AG04449 (cell line): ENCODE measurements at regions not wholly inside any gene's neighbourhood (a gene's known extent, or its start where the extent isn't known, plus 50 kb on each side); places are given as distances from the start of the nearest gene placed in this dataset.
"Not testable (repeated sequence)": the region's sequence is repeated elsewhere in the genome, so short reads cannot be mapped to it uniquely, and the experiment has no call there.

ENCODE experiments used
- CTCF ChIA-PET: fragments of 350-600 bp; formaldehyde crosslinking; extraction: SDS; loops from one replicate; lab custom pipeline; 2021; ENCODE audit warnings: antibody characterized with exemption; lab: Yijun Ruan, JAX
- POLR2A ChIA-PET: fragments of 400-600, 350-600 bp; formaldehyde crosslinking; extraction: SDS; loops from one replicate; lab custom pipeline; 2020; ENCODE audit warnings: antibody characterized with exemption, inconsistent platforms; lab: Yijun Ruan, JAX
- DNase-seq: peaks from one replicate; pipeline ENCODE4 v3.0.0-alpha.2; 2010; ENCODE audit warnings: low read depth, low spot score
- H3K4me3 ChIP-seq: 2 replicates; pipeline ENCODE4 v1.5.1; 2011; ENCODE audit warnings: low read depth, mild to moderate bottlenecking, control low read depth, low read length
- TF ChIP-seq, protein P1 (sequence below): IDR thresholded peaks from one replicate; pipeline ENCODE4 v1.5.1; 2011; ENCODE audit warnings: mild to moderate bottlenecking, moderate library complexity, low read length, control low read depth, inconsistent platforms; ENCODE audit not compliant: insufficient read depth; ENCODE audit errors: missing control alignments

DNA sequence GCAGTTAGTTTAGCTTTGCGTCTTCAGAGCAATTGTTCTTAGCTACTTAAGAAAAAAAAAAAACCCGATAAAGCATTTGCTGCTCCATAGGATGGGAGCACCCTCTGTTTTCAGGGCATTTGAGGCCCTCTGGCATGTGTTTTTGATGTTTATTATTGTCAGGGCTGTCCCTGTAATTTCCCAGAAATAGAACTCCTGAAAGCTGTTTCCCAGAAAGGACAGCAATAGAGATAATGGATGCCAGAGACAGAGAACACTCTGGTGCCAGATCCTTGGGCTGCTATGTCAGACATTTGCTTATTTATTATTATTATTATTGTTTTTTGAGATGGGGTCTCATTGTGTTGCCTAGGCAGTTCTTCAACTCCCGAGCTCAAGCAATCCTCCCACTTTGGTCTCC, 201.3 kb downstream of the ALG10 start:
- H3K4me3 ChIP-seq = no peak overlapping the region
- CTCF ChIA-PET = no interaction called here
- no peak for DNase-seq
- TF ChIP-seq, protein P1, sequence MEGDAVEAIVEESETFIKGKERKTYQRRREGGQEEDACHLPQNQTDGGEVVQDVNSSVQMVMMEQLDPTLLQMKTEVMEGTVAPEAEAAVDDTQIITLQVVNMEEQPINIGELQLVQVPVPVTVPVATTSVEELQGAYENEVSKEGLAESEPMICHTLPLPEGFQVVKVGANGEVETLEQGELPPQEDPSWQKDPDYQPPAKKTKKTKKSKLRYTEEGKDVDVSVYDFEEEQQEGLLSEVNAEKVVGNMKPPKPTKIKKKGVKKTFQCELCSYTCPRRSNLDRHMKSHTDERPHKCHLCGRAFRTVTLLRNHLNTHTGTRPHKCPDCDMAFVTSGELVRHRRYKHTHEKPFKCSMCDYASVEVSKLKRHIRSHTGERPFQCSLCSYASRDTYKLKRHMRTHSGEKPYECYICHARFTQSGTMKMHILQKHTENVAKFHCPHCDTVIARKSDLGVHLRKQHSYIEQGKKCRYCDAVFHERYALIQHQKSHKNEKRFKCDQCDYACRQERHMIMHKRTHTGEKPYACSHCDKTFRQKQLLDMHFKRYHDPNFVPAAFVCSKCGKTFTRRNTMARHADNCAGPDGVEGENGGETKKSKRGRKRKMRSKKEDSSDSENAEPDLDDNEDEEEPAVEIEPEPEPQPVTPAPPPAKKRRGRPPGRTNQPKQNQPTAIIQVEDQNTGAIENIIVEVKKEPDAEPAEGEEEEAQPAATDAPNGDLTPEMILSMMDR = no peak
- POLR2A ChIA-PET = no interaction called here

DNA sequence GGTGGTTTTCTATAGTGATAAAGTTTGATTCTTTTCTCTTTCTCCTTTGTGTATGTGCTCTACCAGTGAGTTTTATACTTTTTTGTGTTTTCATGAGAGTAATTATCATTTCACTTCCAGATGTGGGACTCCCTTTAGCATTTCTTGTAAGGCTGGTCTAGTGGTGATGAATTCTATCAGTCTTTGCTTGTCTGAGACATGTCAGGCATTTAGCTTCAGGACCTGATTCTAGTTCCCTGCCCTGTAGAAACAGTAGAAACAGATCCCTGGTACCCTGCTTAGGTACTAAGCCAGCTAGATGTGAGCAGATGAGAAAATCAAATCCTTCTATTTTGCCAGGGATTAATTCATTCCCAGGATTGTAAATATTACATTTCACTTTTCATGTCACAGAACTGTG, 203.7 kb downstream of the ALG10 start:
- H3K4me3 ChIP-seq, DNase-seq, CTCF ChIA-PET, POLR2A ChIA-PET: not testable (repeated sequence)

DNA sequence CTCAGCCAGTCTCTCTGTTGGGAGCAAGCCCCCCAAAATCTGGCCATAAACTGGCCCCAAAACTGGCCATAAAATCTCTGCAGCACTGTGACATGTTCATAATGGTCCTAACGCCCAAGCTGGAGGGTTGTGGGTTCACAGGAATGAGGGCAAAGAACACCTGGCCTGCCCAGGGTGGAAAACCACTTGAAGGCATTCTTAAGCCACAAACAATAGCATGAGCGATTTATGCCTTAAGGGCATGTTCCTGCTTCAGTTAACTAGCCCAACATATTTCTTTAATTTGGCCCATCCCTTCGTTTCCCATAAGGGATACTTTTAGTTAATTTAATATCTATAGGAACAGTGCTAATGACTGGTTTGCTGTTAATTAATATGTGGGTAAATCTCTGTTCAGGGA, 205.8 kb downstream of the ALG10 start:
- CTCF ChIA-PET, POLR2A ChIA-PET, H3K4me3 ChIP-seq, DNase-seq: not testable (repeated sequence)

DNA sequence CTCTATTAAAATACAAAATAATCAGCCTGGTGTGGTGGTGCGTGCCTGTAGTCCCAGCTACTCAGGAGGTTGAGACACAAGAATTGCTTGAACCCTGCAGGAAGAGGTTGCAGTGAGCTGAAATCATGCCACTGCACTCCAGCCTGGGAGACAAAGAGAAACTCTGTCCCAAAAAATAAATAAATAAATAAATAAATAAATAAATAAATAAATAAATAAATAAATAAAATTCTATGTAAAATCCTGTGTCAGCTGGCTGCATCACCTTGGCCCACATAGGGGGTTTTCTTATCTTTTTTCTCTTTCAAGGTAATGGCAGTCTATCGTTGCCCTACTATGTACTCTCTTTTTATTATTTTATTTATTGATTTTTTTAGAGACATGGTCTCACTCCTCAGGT, 206.7 kb downstream of the ALG10 start:
- CTCF ChIA-PET, H3K4me3 ChIP-seq, DNase-seq, POLR2A ChIA-PET: not testable (repeated sequence)

DNA sequence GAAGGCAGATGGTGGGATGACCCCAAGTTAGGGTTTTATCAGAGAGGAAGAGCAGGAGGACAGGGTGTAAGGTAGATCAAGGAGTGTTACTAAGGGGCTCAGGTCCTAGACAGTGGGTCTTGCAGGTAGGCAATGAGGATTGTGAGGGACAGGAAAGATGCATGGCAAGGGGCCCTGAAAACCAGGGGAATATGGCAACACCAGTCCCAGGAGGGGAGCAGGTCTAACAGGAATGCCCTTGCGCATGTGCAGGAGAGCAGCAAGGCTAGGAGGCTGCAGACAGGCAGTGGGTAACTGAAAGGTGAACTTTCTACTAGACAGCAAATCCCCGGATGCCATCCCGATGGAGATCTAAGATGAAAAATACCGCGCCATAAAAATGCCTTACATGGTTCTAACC, 211.3 kb downstream of the ALG10 start:
- CTCF ChIA-PET = no interaction called here
- TF ChIP-seq, protein P1 = no peak
- no peak overlapping the region for H3K4me3 ChIP-seq
- DNase-seq = no peak
- POLR2A ChIA-PET = no interaction called here

- TF ChIP-seq, protein P1 = no peak
- H3K4me3 ChIP-seq = no peak overlapping the region
- POLR2A ChIA-PET = no interaction called here
- CTCF ChIA-PET = no interaction called here
- no peak for DNase-seq
Observed at GRCh38 chr12:34236073-34236472, 213.8 kb downstream of the ALG10 start.

- H3K4me3 ChIP-seq = no peak overlapping the region
- ChIA-PET CTCF (no interaction called here), POLR2A (no interaction called here)
- TF ChIP-seq, protein P1 = no peak
- no peak for DNase-seq
Observed at GRCh38 chr12:34244608-34245007, 222.3 kb downstream of the ALG10 start.

DNA sequence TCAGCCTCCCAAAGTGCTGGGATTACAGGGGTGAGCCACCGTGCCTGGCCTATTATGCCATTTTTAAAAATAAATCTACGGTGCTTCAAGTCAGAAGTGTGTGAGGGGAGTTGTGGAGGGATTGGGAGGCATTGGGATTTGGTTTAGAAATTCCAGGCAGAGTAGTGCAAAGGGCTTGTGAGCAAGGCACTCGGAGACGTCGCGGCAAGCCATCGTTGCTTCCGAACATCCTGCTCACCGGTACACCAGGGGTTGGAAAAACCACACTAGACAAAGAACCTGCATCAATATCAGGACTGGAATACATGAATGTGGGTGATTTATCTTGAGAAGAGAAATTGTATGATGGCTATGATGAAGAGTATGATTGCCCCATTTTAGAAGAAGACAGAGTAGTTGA, 227.0 kb downstream of the ALG10 start:
- TF ChIP-seq, protein P1 = no peak
- no peak for DNase-seq
- POLR2A ChIA-PET = no interaction called here
- H3K4me3 ChIP-seq = no peak overlapping the region
- CTCF ChIA-PET = no interaction called here

DNA sequence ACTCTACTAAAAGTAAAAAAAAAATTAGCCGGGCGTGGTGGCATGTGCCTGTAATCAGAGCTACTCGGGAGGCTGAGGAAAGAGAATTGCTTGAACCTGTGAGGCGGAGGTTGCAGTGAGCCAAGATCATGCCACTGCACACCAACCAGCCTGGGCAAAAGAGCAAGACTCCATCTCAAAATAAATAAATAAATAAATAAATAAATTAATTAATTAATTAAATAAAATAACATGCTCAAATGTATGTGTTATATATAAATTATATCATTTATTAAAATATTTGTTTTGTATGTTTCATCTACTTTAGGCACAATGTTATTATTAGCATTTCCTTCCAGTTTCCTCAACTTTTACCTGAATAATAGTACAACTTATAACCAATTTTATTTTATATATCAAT, 229.6 kb downstream of the ALG10 start:
- DNase-seq, H3K4me3 ChIP-seq, CTCF ChIA-PET, POLR2A ChIA-PET: not testable (repeated sequence)
